ENCODE measurements at regions not wholly inside any gene's neighbourhood (a gene's known extent, or its start where the extent isn't known, plus 50 kb on each side); places are given as distances from the start of the nearest gene placed in this dataset.
"Not testable (repeated sequence)": the region's sequence is repeated elsewhere in the genome, so short reads cannot be mapped to it uniquely, and the experiment has no call there.

DNA sequence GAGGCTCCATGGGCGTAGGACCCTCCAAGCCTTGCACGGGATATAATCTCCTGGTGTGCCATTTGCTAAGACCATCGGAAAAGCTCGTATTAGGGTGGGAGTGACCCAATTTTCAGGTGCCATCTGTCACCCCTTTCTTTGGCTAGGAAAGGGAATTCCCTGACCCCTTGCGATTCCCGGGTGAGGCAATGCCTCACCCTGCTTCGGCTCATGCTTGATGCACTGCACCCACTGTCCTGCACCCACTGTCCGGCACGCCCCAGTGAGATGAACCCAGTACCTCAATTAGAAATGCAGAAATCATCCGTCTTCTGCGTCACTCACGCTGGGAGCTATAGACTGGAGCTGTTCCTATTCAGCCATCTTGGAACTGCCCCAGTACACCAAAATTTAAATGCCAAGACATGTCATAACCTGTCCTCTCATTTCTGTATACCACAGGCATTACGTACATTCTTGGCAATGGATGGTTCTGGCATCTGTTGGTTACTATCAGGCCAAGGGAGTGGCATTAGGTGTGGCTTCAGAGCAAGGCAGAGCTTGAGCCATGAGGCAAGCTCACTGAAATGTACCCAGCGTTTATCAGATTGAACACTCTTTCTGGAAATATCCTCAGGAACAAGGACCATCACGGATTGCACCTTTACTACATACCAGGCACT, 95.4 kb upstream of the GALNT18 start (continued):
- TF ChIP-seq CREB1 (CRISPR knock-in tag; IDR thresholded peaks at IDR 0.05; ENCODE audit: low read depth) (no peak), POLR2AphosphoS5 (IDR thresholded peaks at IDR 0.05; ENCODE audit: low read depth) (no peak), ZNF331 (CRISPR knock-in tag; IDR thresholded peaks at IDR 0.05; ENCODE audit: low read depth) (no peak), EZH2 (IDR thresholded peaks at IDR 0.05; ENCODE audit: low read depth, unreplicated experiment) (no peak), NANOG (IDR thresholded peaks at IDR 0.05; ENCODE audit: borderline replicate concordance) (no peak), EZH2phosphoT487 (IDR thresholded peaks at IDR 0.05; ENCODE audit: unreplicated experiment) (no peak)
- TF ChIP-seq, protein P1, sequence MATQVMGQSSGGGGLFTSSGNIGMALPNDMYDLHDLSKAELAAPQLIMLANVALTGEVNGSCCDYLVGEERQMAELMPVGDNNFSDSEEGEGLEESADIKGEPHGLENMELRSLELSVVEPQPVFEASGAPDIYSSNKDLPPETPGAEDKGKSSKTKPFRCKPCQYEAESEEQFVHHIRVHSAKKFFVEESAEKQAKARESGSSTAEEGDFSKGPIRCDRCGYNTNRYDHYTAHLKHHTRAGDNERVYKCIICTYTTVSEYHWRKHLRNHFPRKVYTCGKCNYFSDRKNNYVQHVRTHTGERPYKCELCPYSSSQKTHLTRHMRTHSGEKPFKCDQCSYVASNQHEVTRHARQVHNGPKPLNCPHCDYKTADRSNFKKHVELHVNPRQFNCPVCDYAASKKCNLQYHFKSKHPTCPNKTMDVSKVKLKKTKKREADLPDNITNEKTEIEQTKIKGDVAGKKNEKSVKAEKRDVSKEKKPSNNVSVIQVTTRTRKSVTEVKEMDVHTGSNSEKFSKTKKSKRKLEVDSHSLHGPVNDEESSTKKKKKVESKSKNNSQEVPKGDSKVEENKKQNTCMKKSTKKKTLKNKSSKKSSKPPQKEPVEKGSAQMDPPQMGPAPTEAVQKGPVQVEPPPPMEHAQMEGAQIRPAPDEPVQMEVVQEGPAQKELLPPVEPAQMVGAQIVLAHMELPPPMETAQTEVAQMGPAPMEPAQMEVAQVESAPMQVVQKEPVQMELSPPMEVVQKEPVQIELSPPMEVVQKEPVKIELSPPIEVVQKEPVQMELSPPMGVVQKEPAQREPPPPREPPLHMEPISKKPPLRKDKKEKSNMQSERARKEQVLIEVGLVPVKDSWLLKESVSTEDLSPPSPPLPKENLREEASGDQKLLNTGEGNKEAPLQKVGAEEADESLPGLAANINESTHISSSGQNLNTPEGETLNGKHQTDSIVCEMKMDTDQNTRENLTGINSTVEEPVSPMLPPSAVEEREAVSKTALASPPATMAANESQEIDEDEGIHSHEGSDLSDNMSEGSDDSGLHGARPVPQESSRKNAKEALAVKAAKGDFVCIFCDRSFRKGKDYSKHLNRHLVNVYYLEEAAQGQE (IDR thresholded peaks at IDR 0.05; ENCODE audit: unreplicated experiment), result no peak
- TF ChIP-seq, protein P2, sequence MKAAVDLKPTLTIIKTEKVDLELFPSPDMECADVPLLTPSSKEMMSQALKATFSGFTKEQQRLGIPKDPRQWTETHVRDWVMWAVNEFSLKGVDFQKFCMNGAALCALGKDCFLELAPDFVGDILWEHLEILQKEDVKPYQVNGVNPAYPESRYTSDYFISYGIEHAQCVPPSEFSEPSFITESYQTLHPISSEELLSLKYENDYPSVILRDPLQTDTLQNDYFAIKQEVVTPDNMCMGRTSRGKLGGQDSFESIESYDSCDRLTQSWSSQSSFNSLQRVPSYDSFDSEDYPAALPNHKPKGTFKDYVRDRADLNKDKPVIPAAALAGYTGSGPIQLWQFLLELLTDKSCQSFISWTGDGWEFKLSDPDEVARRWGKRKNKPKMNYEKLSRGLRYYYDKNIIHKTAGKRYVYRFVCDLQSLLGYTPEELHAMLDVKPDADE (IDR thresholded peaks at IDR 0.05), result no peak

DNA sequence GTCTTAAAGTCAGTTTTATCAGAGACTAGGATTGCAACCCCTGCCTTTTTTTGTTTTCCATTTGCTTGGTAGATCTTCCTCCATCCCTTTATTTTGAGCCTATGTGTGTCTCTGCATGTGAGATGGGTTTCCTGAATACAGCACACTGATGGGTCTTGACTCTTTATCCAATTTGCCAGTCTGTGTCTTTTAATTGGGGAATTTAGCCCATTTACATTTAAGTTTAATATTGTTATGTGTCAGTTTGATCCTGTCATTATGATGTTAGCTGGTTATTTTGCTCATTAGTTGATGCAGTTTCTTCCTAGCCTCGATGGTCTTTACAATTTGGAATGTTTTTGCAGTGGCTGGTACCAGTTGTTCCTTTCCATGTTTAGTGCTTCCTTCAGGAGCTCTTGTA, 93.3 kb upstream of the GALNT18 start:
- H3K27me3 Mint-ChIP-seq (ENCODE audit: insufficient read depth, low read depth, poor library complexity); H3K27ac Mint-ChIP-seq; ATAC-seq; H3K4me1 Mint-ChIP-seq; H3F3A ChIP-seq (replicated peaks; ENCODE audit: low read depth); H3K36me3 ChIP-seq (ENCODE audit: insufficient read depth); H3K4me2 ChIP-seq; H3K9me2 ChIP-seq (ENCODE audit: insufficient read depth); H3K27me3 ChIP-seq (ENCODE audit: insufficient read depth); H3K4me3 ChIP-seq; H3K79me2 ChIP-seq (replicated peaks; ENCODE audit: insufficient read depth); H2AFZ ChIP-seq; DNase-seq (ENCODE audit: low spot score); H3K27ac ChIP-seq (ENCODE audit: low read depth); H3K4me3 Mint-ChIP-seq; H4K20me1 ChIP-seq (replicated peaks; ENCODE audit: insufficient read depth); H3K4me1 ChIP-seq (ENCODE audit: insufficient read depth): not testable (repeated sequence)
- peaks cover 38% of the 10 kb centered on the region for H3K9me3 Mint-ChIP-seq
- peaks cover 20% of the 10 kb centered on the region for H3K36me3 Mint-ChIP-seq (ENCODE audit: low read depth)

DNA sequence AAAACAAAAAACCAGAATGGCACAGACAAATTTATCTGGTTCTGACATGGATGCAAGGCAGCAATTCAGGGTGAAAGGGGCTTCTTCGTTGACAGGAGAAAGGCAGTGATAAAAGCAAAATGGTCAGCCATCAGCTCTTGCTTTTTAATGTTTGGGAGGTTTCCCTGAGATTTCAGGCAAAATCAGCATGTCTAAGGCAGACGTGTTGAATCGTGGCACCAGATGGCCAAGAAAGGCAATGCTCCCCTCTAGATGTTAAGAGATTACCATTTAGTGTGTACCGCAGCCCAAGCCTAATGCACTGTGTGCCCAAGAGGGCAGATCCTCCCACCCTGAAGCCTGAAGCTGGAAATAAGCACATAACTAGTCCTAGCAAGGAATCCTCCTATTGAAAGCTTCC, 88.8 kb upstream of the GALNT18 start:
- Histone ChIP-seq H3K4me1 (ENCODE audit: insufficient read depth) (no peaks in the 10 kb centered on the region), H3K9me2 (ENCODE audit: insufficient read depth) (no peaks in the 10 kb centered on the region; the same call in 1 of the 2 replicates), H3K27ac (ENCODE audit: low read depth) (no peak overlapping the region), H3K36me3 (ENCODE audit: insufficient read depth) (no peaks in the 10 kb centered on the region), H2AFZ (no peak overlapping the region), H4K20me1 (replicated peaks; ENCODE audit: insufficient read depth) (no peaks in the 10 kb centered on the region), H3K4me2 (no peak overlapping the region), H3K79me2 (replicated peaks; ENCODE audit: insufficient read depth) (no peaks in the 10 kb centered on the region), H3K27me3 (ENCODE audit: insufficient read depth) (no peaks in the 10 kb centered on the region), H3F3A (replicated peaks; ENCODE audit: low read depth) (no peaks in the 10 kb centered on the region), H3K4me3 (no peak overlapping the region)
- Mint-ChIP-seq H3K4me3 (no peak overlapping the region), H3K27ac (no peak overlapping the region), H3K9me3 (peaks cover 7% of the 10 kb centered on the region), H3K36me3 (ENCODE audit: low read depth) (peaks cover 1% of the 10 kb centered on the region; the same call in 1 of the 3 replicates), H3K4me1 (no peaks in the 10 kb centered on the region), H3K27me3 (ENCODE audit: insufficient read depth, low read depth, poor library complexity) (peaks cover 5% of the 10 kb centered on the region)
- no peak for TF ChIP-seq ZNF331 (CRISPR knock-in tag; IDR thresholded peaks at IDR 0.05; ENCODE audit: low read depth)
- no peak for TF ChIP-seq JUNB (IDR thresholded peaks at IDR 0.05; ENCODE audit: unreplicated experiment)
- TF ChIP-seq, protein P2 (IDR thresholded peaks at IDR 0.05), result no peak
- ATAC-seq (no peak), DNase-seq (ENCODE audit: low spot score) (no peak)
